Breast epithelium (tissue), 4 donors: ENCODE measurements at regions not wholly inside any gene's neighbourhood (a gene's known extent, or its start where the extent isn't known, plus 50 kb on each side); places are given as distances from the start of the nearest gene placed in this dataset.

Experiments used
- DNase-seq, 2 donors: peaks; one replicate each; pipeline ENCODE4 v3.0.0-alpha.2; 2019; ENCODE audit warnings: low spot score in 2 of 2
- H3K27ac ChIP-seq, 2 donors: fragments of 200-600 bp; sonication (generic) in 1 of 2; one replicate each; pipeline ENCODE4 v1.5.1; 2016 to 2019; ENCODE audit warnings: mild to moderate bottlenecking in 1 of 2
- H3K27me3 ChIP-seq, 2 donors: fragments of 200-600 bp; sonication (generic) in 1 of 2; one replicate each; pipeline versions ENCODE4 v1.5.1 to v1.6.0; 2017 to 2019; ENCODE audit warnings: control low read depth in 1 of 2, mild to moderate bottlenecking in 1 of 2
- H3K36me3 ChIP-seq: fragments of 200-600 bp; one replicate; pipeline ENCODE4 v1.5.1; 2019
- H3K4me1 ChIP-seq, 2 donors: fragments of 200-600 bp; sonication (generic); one replicate each; pipeline ENCODE4 v1.5.1; 2016 to 2019; ENCODE audit warnings: control low read depth in 1 of 2
- H3K4me3 ChIP-seq, 3 donors: fragments of 200-600 bp; sonication (generic); 1 replicate in 2 of 3; 2 replicates in 1 of 3; pipeline ENCODE4 v1.5.1; 2016 to 2019; ENCODE audit warnings: mild to moderate bottlenecking in 3 of 3, moderate library complexity in 2 of 3
- H3K9me3 ChIP-seq, 2 donors: fragments of 200-600 bp; sonication (generic) in 1 of 2; one replicate each; pipeline ENCODE4 v1.5.1; 2016 to 2019; ENCODE audit warnings: control low read depth in 1 of 2
- CTCF ChIP-seq, 3 donors: fragments of 450-650 bp; IDR thresholded peaks; one replicate each; pipeline ENCODE4 v1.5.1; 2016 to 2017; ENCODE audit warnings: antibody characterized with exemption in 3 of 3, mild to moderate bottlenecking in 3 of 3, moderate library complexity in 3 of 3
- POLR2A ChIP-seq: fragments of 450-650 bp; IDR thresholded peaks from one replicate; pipeline ENCODE4 v1.6.1; 2016; ENCODE audit warnings: antibody characterized with exemption, mild to moderate bottlenecking, moderate library complexity
- POLR2AphosphoS5 ChIP-seq, 3 donors: sonication (generic); formaldehyde crosslinking; IDR thresholded peaks; one replicate each; pipeline ENCODE4 v1.6.1; 2017; ENCODE audit warnings: antibody characterized with exemption in 3 of 3
- intact Hi-C: fragments of 100-400 bp; cut with DNase I; formaldehyde crosslinking; loops from one replicate; pipeline ENCODE4 v1.15.1; 2023; ENCODE audit warnings: low total_unique reads

GRCh38 chr2:176856683-176857082, 355.9 kb upstream of the HNRNPA3 start:
- no peak for TF ChIP-seq CTCF (IDR thresholded peaks at IDR 0.05)
- no peak for TF ChIP-seq POLR2AphosphoS5 (IDR thresholded peaks at IDR 0.05)
- TF ChIP-seq POLR2A = no peak
- no peak for DNase-seq
- no peaks in the 10 kb centered on the region for H3K36me3 ChIP-seq
- intact Hi-C loops = no loop called here
- H3K27me3 ChIP-seq = no peaks in the 10 kb centered on the region
- no peaks in the 10 kb centered on the region for H3K4me1 ChIP-seq
- no peak overlapping the region for H3K27ac ChIP-seq
- H3K4me3 ChIP-seq = no peak overlapping the region
- H3K9me3 ChIP-seq = no peaks in the 10 kb centered on the region

GRCh38 chr2:176865336-176865735, 347.3 kb upstream of the HNRNPA3 start:
- Histone ChIP-seq H3K36me3 (no peaks in the 10 kb centered on the region), H3K4me3 (no peak overlapping the region), H3K27me3 (no peaks in the 10 kb centered on the region), H3K9me3 (no peaks in the 10 kb centered on the region), H3K27ac (no peak overlapping the region), H3K4me1 (no peaks in the 10 kb centered on the region)
- intact Hi-C loops = no loop called here
- no peak for DNase-seq
- no peak for TF ChIP-seq POLR2AphosphoS5 (IDR thresholded peaks at IDR 0.05)
- TF ChIP-seq POLR2A = no peak
- TF ChIP-seq CTCF (IDR thresholded peaks at IDR 0.05) = no peak

GRCh38 chr2:176872406-176872805, 340.2 kb upstream of the HNRNPA3 start:
- intact Hi-C loops = no loop called here
- no peak overlapping the region for H3K27ac ChIP-seq
- H3K9me3 ChIP-seq = peaks cover 0 to 9% of the 10 kb centered on the region in 2 donors
- H3K4me1 ChIP-seq = no peaks in the 10 kb centered on the region
- no peaks in the 10 kb centered on the region for H3K27me3 ChIP-seq
- DNase-seq = no peak
- TF ChIP-seq POLR2A (no peak), POLR2AphosphoS5 (IDR thresholded peaks at IDR 0.05) (no peak), CTCF (IDR thresholded peaks at IDR 0.05) (no peak)
- no peaks in the 10 kb centered on the region for H3K36me3 ChIP-seq
- H3K4me3 ChIP-seq = no peak overlapping the region

GRCh38 chr2:176873403-176873802, 339.2 kb upstream of the HNRNPA3 start:
- DNase-seq = no peak

GRCh38 chr2:176876493-176877103, 336.0 kb upstream of the HNRNPA3 start:
- Histone ChIP-seq H3K4me3 (no peak overlapping the region), H3K27me3 (no peaks in the 10 kb centered on the region), H3K27ac (no peak overlapping the region), H3K9me3 (no peaks in the 10 kb centered on the region), H3K4me1 (no peaks in the 10 kb centered on the region), H3K36me3 (no peaks in the 10 kb centered on the region)
- intact Hi-C loops = loop anchor here (5.0 kb wide), 1 partner anchor 1524 kb away; no protein-coding TSS in a partner anchor
- no peak for DNase-seq
- TF ChIP-seq POLR2AphosphoS5 (IDR thresholded peaks at IDR 0.05) (no peak), POLR2A (no peak), CTCF (IDR thresholded peaks at IDR 0.05) (no peak)

More at GRCh38 chr2:176873403-176873802, 339.2 kb upstream of the HNRNPA3 start:
- H3K36me3 ChIP-seq = no peaks in the 10 kb centered on the region
- no peak overlapping the region for H3K4me3 ChIP-seq
- H3K9me3 ChIP-seq = peaks cover 0 to 9% of the 10 kb centered on the region in 2 donors
- H3K27ac ChIP-seq = no peak overlapping the region
- H3K27me3 ChIP-seq = no peaks in the 10 kb centered on the region
- intact Hi-C loops = no loop called here
- H3K4me1 ChIP-seq = no peaks in the 10 kb centered on the region
- TF ChIP-seq POLR2A = no peak
- no peak for TF ChIP-seq CTCF (IDR thresholded peaks at IDR 0.05)
